GM18951 (cell line): ENCODE measurements at regions not wholly inside any gene's neighbourhood (a gene's known extent, or its start where the extent isn't known, plus 50 kb on each side); places are given as distances from the start of the nearest gene placed in this dataset.

ENCODE experiments used
- POLR2A ChIP-seq: IDR thresholded peaks from 4 replicates; pipeline ENCODE4 v1.6.1; 2011; ENCODE audit warnings: mild to moderate bottlenecking; ENCODE audit not compliant: insufficient read length, insufficient read depth; ENCODE audit errors: extremely low read depth
- in situ Hi-C: fragments of 300-500 bp; cut with MboI; formaldehyde crosslinking; loops from one replicate; pipeline ENCODE4 v1.12.0; 2022; ENCODE audit warnings: low sequenced_read_pairs, mixed read lengths, inconsistent platforms; ENCODE audit not compliant: unreplicated experiment

- in situ Hi-C loops = no loop called here
Observed at GRCh38 chr16:7103056-7103455, 229.6 kb upstream of the RBFOX1 start.

GRCh38 chr16:7101054-7101453 is 231.6 kb upstream of the RBFOX1 start:
- TF ChIP-seq POLR2A = no peak
- in situ Hi-C loops = no loop called here

More at GRCh38 chr16:7103056-7103455, 229.6 kb upstream of the RBFOX1 start:
- TF ChIP-seq POLR2A = no peak

- in situ Hi-C loops = no loop called here
- TF ChIP-seq POLR2A = no peak
Observed at GRCh38 chr16:7097518-7097917, 235.1 kb upstream of the RBFOX1 start.

- in situ Hi-C loops = no loop called here
- no peak for TF ChIP-seq POLR2A
Observed at GRCh38 chr16:7093511-7093910, 239.1 kb upstream of the RBFOX1 start.

- no peak for TF ChIP-seq POLR2A
- in situ Hi-C loops = no loop called here
Observed at GRCh38 chr16:7090628-7091115, 242.0 kb upstream of the RBFOX1 start.

GRCh38 chr16:7089751-7090150 is 242.9 kb upstream of the RBFOX1 start:
- no peak for TF ChIP-seq POLR2A
- in situ Hi-C loops = no loop called here

- TF ChIP-seq POLR2A = no peak
Observed at GRCh38 chr16:7088711-7089110, 243.9 kb upstream of the RBFOX1 start.

GRCh38 chr16:7086822-7087616 is 245.6 kb upstream of the RBFOX1 start:
- in situ Hi-C loops = no loop called here
- no peak for TF ChIP-seq POLR2A

More at GRCh38 chr16:7088711-7089110, 243.9 kb upstream of the RBFOX1 start:
- in situ Hi-C loops = no loop called here

GRCh38 chr16:7085776-7086175 is 246.9 kb upstream of the RBFOX1 start:
- in situ Hi-C loops = no loop called here
- TF ChIP-seq POLR2A = no peak

GRCh38 chr16:7083096-7083495 is 249.5 kb upstream of the RBFOX1 start:
- in situ Hi-C loops = no loop called here

GRCh38 chr16:7077636-7078035 is 255.0 kb upstream of the RBFOX1 start:
- TF ChIP-seq POLR2A = no peak
- in situ Hi-C loops = no loop called here

More at GRCh38 chr16:7083096-7083495, 249.5 kb upstream of the RBFOX1 start:
- TF ChIP-seq POLR2A = no peak

- no peak for TF ChIP-seq POLR2A
- in situ Hi-C loops = no loop called here
Observed at GRCh38 chr16:7074715-7075114, 257.9 kb upstream of the RBFOX1 start.

- in situ Hi-C loops = no loop called here
- no peak for TF ChIP-seq POLR2A
Observed at GRCh38 chr16:7057458-7057857, 275.2 kb upstream of the RBFOX1 start.

GRCh38 chr16:7055443-7055842 is 277.2 kb upstream of the RBFOX1 start:
- in situ Hi-C loops = no loop called here
- TF ChIP-seq POLR2A = no peak

- TF ChIP-seq POLR2A = no peak
- in situ Hi-C loops = no loop called here
Observed at GRCh38 chr16:7051591-7052349, 280.9 kb upstream of the RBFOX1 start.
